Liver (tissue), 3 donors: ENCODE measurements at regions not wholly inside any gene's neighbourhood (a gene's known extent, or its start where the extent isn't known, plus 50 kb on each side); places are given as distances from the start of the nearest gene placed in this dataset.

ENCODE experiments used
- HNF4G ChIP-seq: IDR thresholded peaks from 2 replicates; pipeline ENCODE4 v1.6.1; 2016; ENCODE audit warnings: antibody characterized with exemption
- JUND ChIP-seq, 2 donors: IDR thresholded peaks; 2 replicates each; pipeline ENCODE4 v1.6.1; 2016; ENCODE audit warnings: antibody characterized with exemption in 2 of 2
- NR2F2 ChIP-seq: IDR thresholded peaks from 2 replicates; pipeline ENCODE4 v1.6.1; 2016; ENCODE audit warnings: antibody characterized with exemption
- RAD21 ChIP-seq, 2 donors: IDR thresholded peaks; 2 replicates each; pipeline ENCODE4 v1.6.1; 2016; ENCODE audit warnings: antibody characterized with exemption in 2 of 2, mild to moderate bottlenecking in 2 of 2
- RXRA ChIP-seq, 2 donors: IDR thresholded peaks; 2 replicates each; pipeline ENCODE4 v1.6.1; 2017 to 2018; ENCODE audit warnings: antibody characterized with exemption in 2 of 2, mild to moderate bottlenecking in 1 of 2
- YY1 ChIP-seq: IDR thresholded peaks from 2 replicates; pipeline ENCODE4 v1.6.1; 2016; ENCODE audit warnings: antibody characterized with exemption, mild to moderate bottlenecking
- TF ChIP-seq, protein P1 (sequence below): IDR thresholded peaks from 2 replicates; pipeline ENCODE4 v1.6.1; 2016; ENCODE audit warnings: antibody characterized with exemption, mild to moderate bottlenecking
- TF ChIP-seq, protein P2 (sequence below): fragments of 150-350 bp; IDR thresholded peaks from 2 replicates; pipeline ENCODE4 v1.5.1; 2017; ENCODE audit warnings: improper control_type of control experiment, low read depth, low read length; ENCODE audit not compliant: missing input control
- TF ChIP-seq, protein P3 (sequence below): IDR thresholded peaks from 2 replicates; pipeline ENCODE4 v1.6.1; 2016; ENCODE audit warnings: antibody characterized with exemption
- TF ChIP-seq, protein P4 (sequence below): IDR thresholded peaks from 2 replicates; pipeline ENCODE4 v1.6.1; 2016; ENCODE audit warnings: antibody characterized with exemption
- donor health status: healthy.
- donor health status: healthy.

DNA sequence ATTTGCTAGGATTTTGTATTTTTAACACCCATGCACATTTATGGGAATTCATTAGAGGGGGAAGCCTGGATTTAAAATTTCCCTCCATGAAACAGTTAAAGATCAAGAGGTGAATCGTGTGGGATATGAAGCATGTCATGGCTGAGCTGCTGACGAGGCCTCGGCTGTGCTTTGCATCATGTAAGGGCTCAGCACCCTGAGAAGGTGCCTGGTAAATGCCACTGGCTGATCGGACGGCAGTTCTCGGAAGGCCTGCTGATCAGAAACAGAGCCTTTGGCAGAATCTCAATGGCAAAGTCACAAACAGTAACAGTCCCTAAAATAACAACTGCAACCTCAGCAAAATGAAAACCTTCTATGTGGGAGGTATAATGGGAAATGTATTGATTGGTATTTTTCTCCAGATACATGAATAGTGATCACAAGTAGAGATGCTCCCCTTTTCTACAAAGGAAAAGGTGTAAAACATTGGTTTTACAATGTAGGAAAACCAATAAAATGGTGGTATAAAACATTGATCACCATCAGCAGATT is 53.0 kb upstream of the FUCA2 start:
- TF ChIP-seq, protein P1, sequence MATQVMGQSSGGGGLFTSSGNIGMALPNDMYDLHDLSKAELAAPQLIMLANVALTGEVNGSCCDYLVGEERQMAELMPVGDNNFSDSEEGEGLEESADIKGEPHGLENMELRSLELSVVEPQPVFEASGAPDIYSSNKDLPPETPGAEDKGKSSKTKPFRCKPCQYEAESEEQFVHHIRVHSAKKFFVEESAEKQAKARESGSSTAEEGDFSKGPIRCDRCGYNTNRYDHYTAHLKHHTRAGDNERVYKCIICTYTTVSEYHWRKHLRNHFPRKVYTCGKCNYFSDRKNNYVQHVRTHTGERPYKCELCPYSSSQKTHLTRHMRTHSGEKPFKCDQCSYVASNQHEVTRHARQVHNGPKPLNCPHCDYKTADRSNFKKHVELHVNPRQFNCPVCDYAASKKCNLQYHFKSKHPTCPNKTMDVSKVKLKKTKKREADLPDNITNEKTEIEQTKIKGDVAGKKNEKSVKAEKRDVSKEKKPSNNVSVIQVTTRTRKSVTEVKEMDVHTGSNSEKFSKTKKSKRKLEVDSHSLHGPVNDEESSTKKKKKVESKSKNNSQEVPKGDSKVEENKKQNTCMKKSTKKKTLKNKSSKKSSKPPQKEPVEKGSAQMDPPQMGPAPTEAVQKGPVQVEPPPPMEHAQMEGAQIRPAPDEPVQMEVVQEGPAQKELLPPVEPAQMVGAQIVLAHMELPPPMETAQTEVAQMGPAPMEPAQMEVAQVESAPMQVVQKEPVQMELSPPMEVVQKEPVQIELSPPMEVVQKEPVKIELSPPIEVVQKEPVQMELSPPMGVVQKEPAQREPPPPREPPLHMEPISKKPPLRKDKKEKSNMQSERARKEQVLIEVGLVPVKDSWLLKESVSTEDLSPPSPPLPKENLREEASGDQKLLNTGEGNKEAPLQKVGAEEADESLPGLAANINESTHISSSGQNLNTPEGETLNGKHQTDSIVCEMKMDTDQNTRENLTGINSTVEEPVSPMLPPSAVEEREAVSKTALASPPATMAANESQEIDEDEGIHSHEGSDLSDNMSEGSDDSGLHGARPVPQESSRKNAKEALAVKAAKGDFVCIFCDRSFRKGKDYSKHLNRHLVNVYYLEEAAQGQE, result no peak
- TF ChIP-seq, protein P2, sequence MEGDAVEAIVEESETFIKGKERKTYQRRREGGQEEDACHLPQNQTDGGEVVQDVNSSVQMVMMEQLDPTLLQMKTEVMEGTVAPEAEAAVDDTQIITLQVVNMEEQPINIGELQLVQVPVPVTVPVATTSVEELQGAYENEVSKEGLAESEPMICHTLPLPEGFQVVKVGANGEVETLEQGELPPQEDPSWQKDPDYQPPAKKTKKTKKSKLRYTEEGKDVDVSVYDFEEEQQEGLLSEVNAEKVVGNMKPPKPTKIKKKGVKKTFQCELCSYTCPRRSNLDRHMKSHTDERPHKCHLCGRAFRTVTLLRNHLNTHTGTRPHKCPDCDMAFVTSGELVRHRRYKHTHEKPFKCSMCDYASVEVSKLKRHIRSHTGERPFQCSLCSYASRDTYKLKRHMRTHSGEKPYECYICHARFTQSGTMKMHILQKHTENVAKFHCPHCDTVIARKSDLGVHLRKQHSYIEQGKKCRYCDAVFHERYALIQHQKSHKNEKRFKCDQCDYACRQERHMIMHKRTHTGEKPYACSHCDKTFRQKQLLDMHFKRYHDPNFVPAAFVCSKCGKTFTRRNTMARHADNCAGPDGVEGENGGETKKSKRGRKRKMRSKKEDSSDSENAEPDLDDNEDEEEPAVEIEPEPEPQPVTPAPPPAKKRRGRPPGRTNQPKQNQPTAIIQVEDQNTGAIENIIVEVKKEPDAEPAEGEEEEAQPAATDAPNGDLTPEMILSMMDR, result no peak
- TF ChIP-seq RAD21 (IDR thresholded peaks at IDR 0.05), result no peak
- TF ChIP-seq, protein P3, sequence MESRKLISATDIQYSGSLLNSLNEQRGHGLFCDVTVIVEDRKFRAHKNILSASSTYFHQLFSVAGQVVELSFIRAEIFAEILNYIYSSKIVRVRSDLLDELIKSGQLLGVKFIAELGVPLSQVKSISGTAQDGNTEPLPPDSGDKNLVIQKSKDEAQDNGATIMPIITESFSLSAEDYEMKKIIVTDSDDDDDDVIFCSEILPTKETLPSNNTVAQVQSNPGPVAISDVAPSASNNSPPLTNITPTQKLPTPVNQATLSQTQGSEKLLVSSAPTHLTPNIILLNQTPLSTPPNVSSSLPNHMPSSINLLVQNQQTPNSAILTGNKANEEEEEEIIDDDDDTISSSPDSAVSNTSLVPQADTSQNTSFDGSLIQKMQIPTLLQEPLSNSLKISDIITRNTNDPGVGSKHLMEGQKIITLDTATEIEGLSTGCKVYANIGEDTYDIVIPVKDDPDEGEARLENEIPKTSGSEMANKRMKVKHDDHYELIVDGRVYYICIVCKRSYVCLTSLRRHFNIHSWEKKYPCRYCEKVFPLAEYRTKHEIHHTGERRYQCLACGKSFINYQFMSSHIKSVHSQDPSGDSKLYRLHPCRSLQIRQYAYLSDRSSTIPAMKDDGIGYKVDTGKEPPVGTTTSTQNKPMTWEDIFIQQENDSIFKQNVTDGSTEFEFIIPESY, result no peak
- TF ChIP-seq RXRA (IDR thresholded peaks at IDR 0.05), result no peak
- no peak for TF ChIP-seq HNF4G
- no peak for TF ChIP-seq JUND (IDR thresholded peaks at IDR 0.05)
- no peak for TF ChIP-seq YY1
- TF ChIP-seq, protein P4, sequence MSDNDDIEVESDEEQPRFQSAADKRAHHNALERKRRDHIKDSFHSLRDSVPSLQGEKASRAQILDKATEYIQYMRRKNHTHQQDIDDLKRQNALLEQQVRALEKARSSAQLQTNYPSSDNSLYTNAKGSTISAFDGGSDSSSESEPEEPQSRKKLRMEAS, result no peak
- no peak for TF ChIP-seq NR2F2
